ENCODE measurements at regions not wholly inside any gene's neighbourhood (a gene's known extent, or its start where the extent isn't known, plus 50 kb on each side); places are given as distances from the start of the nearest gene placed in this dataset.

DNA sequence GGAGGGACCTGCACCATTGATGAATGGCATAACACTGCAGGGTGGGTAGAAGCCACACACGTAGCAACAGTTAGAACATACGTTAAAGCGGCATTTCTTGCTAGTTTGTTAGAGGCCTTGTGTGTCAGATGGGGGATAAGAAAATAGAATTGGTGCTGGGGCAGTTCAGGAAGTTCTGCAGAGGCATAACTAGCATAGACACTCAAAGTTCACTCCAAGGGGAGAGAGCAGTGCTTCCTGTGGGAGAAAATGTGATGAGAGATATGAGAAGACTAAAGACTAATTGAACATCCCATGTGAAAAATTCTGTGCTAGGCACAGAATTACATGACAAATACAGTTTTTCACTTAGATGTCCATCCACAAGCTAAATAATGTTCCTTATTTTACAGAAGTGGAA is 327.1 kb downstream of the ZNF621 start:
- TF ChIP-seq, protein P1, sequence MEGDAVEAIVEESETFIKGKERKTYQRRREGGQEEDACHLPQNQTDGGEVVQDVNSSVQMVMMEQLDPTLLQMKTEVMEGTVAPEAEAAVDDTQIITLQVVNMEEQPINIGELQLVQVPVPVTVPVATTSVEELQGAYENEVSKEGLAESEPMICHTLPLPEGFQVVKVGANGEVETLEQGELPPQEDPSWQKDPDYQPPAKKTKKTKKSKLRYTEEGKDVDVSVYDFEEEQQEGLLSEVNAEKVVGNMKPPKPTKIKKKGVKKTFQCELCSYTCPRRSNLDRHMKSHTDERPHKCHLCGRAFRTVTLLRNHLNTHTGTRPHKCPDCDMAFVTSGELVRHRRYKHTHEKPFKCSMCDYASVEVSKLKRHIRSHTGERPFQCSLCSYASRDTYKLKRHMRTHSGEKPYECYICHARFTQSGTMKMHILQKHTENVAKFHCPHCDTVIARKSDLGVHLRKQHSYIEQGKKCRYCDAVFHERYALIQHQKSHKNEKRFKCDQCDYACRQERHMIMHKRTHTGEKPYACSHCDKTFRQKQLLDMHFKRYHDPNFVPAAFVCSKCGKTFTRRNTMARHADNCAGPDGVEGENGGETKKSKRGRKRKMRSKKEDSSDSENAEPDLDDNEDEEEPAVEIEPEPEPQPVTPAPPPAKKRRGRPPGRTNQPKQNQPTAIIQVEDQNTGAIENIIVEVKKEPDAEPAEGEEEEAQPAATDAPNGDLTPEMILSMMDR (IDR thresholded peaks at IDR 0.05; ENCODE audit: borderline replicate concordance, extremely low read depth, low read length, poor library complexity, severe bottlenecking): no peak
- no peak for TF ChIP-seq EZH2 (IDR thresholded peaks at IDR 0.05; ENCODE audit: borderline replicate concordance, low read depth, low read length, severe bottlenecking)

All from DND-41 (cell line).